Vagina (tissue), 2 donors: ENCODE measurements at regions not wholly inside any gene's neighbourhood (a gene's known extent, or its start where the extent isn't known, plus 50 kb on each side); places are given as distances from the start of the nearest gene placed in this dataset.

Experiments used
- DNase-seq, 2 donors: peaks; one replicate each; pipeline ENCODE4 v3.0.0-alpha.2; 2017; ENCODE audit errors: extremely low spot score in 2 of 2
- H3K27ac ChIP-seq: fragments of 200-600 bp; sonication (generic); one replicate; pipeline ENCODE4 v1.5.1; 2019
- H3K27me3 ChIP-seq: fragments of 200-600 bp; sonication (generic); one replicate; pipeline ENCODE4 v1.5.1; 2019
- H3K36me3 ChIP-seq, 2 donors: fragments of 200-600 bp; sonication (generic); one replicate each; pipeline ENCODE4 v1.5.1; 2017 to 2019
- H3K4me1 ChIP-seq: fragments of 200-600 bp; sonication (generic); one replicate; pipeline ENCODE4 v1.5.1; 2019
- H3K4me3 ChIP-seq, 2 donors: fragments of 200-600 bp; sonication (generic); 1 replicate in 1 of 2; 2 replicates in 1 of 2; pipeline ENCODE4 v1.5.1; 2016 to 2019
- H3K9me3 ChIP-seq: fragments of 200-600 bp; sonication (generic); one replicate; pipeline ENCODE4 v1.5.1; 2019
- POLR2A ChIP-seq, 2 donors: fragments of 450-650 bp; IDR thresholded peaks; one replicate each; pipeline ENCODE4 v1.6.1; 2017; ENCODE audit warnings: antibody characterized with exemption in 2 of 2, mild to moderate bottlenecking in 2 of 2, moderate library complexity in 2 of 2
- POLR2AphosphoS5 ChIP-seq, 2 donors: sonication (generic); formaldehyde crosslinking; IDR thresholded peaks; one replicate each; pipeline ENCODE4 v1.9.0; 2017; ENCODE audit warnings: antibody characterized with exemption in 2 of 2, mild to moderate bottlenecking in 2 of 2, low read depth in 1 of 2; ENCODE audit not compliant: insufficient read depth in 1 of 2
- intact Hi-C: fragments of 100-400 bp; cut with DNase I; formaldehyde crosslinking; loops from one replicate; pipeline ENCODE4 v1.15.1; 2023
- TF ChIP-seq, protein P1 (sequence below), 3 experiments: fragments of 450-650 bp in 2 of 3; fragments of 200-600 bp in 1 of 3; sonication (generic) in 1 of 3; IDR thresholded peaks; one replicate each; pipeline ENCODE4 v1.5.1; 2017 to 2019; ENCODE audit warnings: antibody characterized with exemption in 3 of 3, mild to moderate bottlenecking in 2 of 3, moderate library complexity in 2 of 3

DNA sequence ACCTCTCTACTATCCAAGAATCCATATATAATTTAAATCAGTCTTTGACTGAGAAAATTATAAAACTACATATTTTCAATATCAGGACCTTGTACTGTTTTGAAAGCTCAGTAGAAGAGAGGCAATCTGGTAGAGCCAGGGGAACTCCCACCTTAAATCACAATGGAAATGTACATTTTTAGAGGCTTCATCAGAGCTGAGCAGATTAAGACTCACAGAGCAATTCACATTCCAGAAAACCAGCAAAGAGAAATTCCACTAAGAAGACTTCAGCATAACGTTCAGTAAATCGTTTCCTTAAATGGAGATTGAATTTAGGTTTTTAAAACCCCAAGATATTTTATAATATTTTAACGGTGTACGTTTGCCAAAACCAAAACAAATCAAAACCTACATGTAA, 227.8 kb upstream of the TRPM3 start:
- Histone ChIP-seq H3K27me3 (no peaks in the 10 kb centered on the region), H3K4me3 (no peak overlapping the region), H3K36me3 (no peaks in the 10 kb centered on the region), H3K27ac (no peak overlapping the region), H3K4me1 (no peaks in the 10 kb centered on the region), H3K9me3 (no peaks in the 10 kb centered on the region)
- TF ChIP-seq POLR2A (IDR thresholded peaks at IDR 0.05): no peak
- TF ChIP-seq, protein P1, sequence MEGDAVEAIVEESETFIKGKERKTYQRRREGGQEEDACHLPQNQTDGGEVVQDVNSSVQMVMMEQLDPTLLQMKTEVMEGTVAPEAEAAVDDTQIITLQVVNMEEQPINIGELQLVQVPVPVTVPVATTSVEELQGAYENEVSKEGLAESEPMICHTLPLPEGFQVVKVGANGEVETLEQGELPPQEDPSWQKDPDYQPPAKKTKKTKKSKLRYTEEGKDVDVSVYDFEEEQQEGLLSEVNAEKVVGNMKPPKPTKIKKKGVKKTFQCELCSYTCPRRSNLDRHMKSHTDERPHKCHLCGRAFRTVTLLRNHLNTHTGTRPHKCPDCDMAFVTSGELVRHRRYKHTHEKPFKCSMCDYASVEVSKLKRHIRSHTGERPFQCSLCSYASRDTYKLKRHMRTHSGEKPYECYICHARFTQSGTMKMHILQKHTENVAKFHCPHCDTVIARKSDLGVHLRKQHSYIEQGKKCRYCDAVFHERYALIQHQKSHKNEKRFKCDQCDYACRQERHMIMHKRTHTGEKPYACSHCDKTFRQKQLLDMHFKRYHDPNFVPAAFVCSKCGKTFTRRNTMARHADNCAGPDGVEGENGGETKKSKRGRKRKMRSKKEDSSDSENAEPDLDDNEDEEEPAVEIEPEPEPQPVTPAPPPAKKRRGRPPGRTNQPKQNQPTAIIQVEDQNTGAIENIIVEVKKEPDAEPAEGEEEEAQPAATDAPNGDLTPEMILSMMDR (IDR thresholded peaks at IDR 0.05): no peak
- intact Hi-C loops: no loop called here
- no peak for DNase-seq

GRCh38 chr9:71333321-71333720, 211.9 kb upstream of the TRPM3 start:
- Histone ChIP-seq H3K9me3 (no peaks in the 10 kb centered on the region), H3K4me3 (no peak overlapping the region), H3K27me3 (no peaks in the 10 kb centered on the region), H3K36me3 (no peaks in the 10 kb centered on the region), H3K4me1 (no peaks in the 10 kb centered on the region), H3K27ac (no peak overlapping the region)
- no peak for DNase-seq
- TF ChIP-seq, protein P1 (IDR thresholded peaks at IDR 0.05): no peak
- intact Hi-C loops: no loop called here

DNA sequence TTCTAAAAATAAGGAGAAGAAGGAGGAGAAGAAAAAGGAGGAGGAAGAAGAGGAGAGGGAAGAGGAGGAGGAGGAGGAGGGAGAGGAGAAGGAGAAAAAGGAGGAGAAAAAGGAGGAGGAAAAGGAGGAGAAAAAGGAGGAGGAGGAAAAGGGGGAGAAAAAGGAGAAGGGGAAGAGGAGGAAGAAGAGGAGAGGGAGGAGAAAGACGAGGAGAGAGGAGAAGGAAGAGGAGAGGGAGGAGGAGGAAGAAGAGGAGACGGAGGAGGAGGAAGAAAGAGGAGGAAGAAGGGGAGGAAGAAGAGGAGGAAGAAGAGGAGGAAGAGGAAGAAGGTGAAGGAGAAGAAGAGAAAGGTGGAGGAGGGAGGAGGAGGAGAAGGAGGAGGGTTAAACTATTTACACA, 210.2 kb upstream of the TRPM3 start:
- no peak for DNase-seq
- H3K4me3 ChIP-seq: no peak overlapping the region
- TF ChIP-seq, protein P1 (IDR thresholded peaks at IDR 0.05): no peak
- no peak overlapping the region for H3K27ac ChIP-seq
- H3K27me3 ChIP-seq: no peaks in the 10 kb centered on the region
- H3K36me3 ChIP-seq: no peaks in the 10 kb centered on the region
- no peaks in the 10 kb centered on the region for H3K4me1 ChIP-seq
- intact Hi-C loops: no loop called here
- H3K9me3 ChIP-seq: no peaks in the 10 kb centered on the region

DNA sequence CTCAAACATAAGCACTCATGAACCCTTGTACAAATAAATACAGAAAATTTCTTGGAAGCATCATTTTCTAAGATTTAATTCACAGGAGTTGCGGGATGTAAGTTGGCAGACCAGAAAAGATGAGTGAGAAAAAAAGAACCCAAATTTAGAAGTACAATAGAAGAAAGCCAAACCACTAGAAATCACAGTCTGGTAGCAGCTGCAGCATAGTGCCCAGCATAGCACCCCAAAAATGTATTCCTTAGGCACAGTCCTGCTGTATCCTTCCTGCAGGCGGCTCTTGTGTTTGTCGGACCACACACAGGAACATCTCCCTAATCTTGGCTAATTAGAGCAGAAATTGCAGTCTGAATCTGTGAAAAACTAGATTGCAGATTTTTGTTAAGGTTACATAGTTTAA, 208.5 kb upstream of the TRPM3 start:
- intact Hi-C loops: no loop called here
- no peaks in the 10 kb centered on the region for H3K4me1 ChIP-seq
- no peak overlapping the region for H3K4me3 ChIP-seq
- no peak for TF ChIP-seq POLR2A (IDR thresholded peaks at IDR 0.05)
- TF ChIP-seq, protein P1 (IDR thresholded peaks at IDR 0.05): no peak
- TF ChIP-seq POLR2AphosphoS5 (IDR thresholded peaks at IDR 0.05; ENCODE audit: insufficient read depth in 1 of 2, low read depth in 1 of 2): no peak
- no peaks in the 10 kb centered on the region for H3K27me3 ChIP-seq
- H3K9me3 ChIP-seq: no peaks in the 10 kb centered on the region
- no peak for DNase-seq
- H3K36me3 ChIP-seq: no peaks in the 10 kb centered on the region
- no peak overlapping the region for H3K27ac ChIP-seq

- no peaks in the 10 kb centered on the region for H3K4me1 ChIP-seq
- H3K27me3 ChIP-seq: no peaks in the 10 kb centered on the region
- H3K9me3 ChIP-seq: no peaks in the 10 kb centered on the region
- TF ChIP-seq, protein P1 (IDR thresholded peaks at IDR 0.05): no peak
- intact Hi-C loops: no loop called here
- no peak overlapping the region for H3K4me3 ChIP-seq
- no peaks in the 10 kb centered on the region for H3K36me3 ChIP-seq
- DNase-seq: no peak
- H3K27ac ChIP-seq: no peak overlapping the region
Measured at GRCh38 chr9:71326360-71326759, 204.9 kb upstream of the TRPM3 start.
